IMR-90 (cell line): ENCODE measurements at regions not wholly inside any gene's neighbourhood (a gene's known extent, or its start where the extent isn't known, plus 50 kb on each side); places are given as distances from the start of the nearest gene placed in this dataset.

Experiments used
- POLR2A ChIP-seq: IDR thresholded peaks from 2 replicates; pipeline ENCODE4 v1.6.1; 2012; ENCODE audit warnings: mild to moderate bottlenecking, low read depth, low read length
- TF ChIP-seq, protein P1 (sequence below): conservative IDR thresholded peaks from 2 replicates; pipeline ENCODE4 v1.5.1; 2012; ENCODE audit warnings: mild to moderate bottlenecking, low read depth, low read length, improper control_type of control experiment

DNA sequence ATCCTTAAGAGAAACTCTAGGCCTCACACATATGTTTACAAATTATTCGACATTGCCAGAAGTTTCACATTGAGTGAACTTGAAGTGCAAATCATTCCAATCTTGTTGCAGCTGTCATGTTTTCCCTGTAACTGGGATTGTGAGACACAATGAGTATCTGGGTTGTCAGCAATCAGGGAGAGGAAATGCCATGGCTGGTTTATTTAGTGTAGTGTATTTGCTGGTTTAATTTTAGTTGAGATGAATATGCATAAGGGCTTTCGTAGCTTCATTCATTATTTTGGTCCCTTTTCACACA is 54.2 kb upstream of the USP1 start:
- TF ChIP-seq, protein P1, sequence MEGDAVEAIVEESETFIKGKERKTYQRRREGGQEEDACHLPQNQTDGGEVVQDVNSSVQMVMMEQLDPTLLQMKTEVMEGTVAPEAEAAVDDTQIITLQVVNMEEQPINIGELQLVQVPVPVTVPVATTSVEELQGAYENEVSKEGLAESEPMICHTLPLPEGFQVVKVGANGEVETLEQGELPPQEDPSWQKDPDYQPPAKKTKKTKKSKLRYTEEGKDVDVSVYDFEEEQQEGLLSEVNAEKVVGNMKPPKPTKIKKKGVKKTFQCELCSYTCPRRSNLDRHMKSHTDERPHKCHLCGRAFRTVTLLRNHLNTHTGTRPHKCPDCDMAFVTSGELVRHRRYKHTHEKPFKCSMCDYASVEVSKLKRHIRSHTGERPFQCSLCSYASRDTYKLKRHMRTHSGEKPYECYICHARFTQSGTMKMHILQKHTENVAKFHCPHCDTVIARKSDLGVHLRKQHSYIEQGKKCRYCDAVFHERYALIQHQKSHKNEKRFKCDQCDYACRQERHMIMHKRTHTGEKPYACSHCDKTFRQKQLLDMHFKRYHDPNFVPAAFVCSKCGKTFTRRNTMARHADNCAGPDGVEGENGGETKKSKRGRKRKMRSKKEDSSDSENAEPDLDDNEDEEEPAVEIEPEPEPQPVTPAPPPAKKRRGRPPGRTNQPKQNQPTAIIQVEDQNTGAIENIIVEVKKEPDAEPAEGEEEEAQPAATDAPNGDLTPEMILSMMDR = no peak
- TF ChIP-seq POLR2A = no peak
